GM12872 (cell line): ENCODE measurements at regions not wholly inside any gene's neighbourhood (a gene's known extent, or its start where the extent isn't known, plus 50 kb on each side); places are given as distances from the start of the nearest gene placed in this dataset.

ENCODE experiments used
- TF ChIP-seq, protein P1 (sequence below): IDR thresholded peaks from 3 replicates; pipeline ENCODE4 v1.5.1; 2011; ENCODE audit warnings: low read depth, mild to moderate bottlenecking, low read length, moderate library complexity; ENCODE audit not compliant: insufficient read depth

DNA sequence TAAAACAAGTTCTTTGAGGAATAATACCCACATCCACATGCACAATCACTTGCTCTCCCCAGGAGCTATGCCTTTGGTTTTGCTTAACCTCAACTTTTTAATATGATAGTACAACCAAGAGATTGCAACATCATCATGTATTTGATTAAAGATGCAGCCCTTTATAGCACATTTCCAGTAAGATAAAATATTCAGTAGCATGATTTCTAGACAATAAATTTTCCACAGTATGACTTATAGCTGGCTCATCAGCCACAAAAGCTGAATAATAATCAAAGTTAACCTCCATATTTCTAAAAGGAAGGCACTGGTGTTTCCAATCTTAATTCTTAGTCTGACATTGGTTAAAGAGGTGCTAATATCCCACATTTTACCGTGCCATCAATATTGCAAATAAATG lies 622.5 kb downstream of the TBL1XR1 start:
- TF ChIP-seq, protein P1, sequence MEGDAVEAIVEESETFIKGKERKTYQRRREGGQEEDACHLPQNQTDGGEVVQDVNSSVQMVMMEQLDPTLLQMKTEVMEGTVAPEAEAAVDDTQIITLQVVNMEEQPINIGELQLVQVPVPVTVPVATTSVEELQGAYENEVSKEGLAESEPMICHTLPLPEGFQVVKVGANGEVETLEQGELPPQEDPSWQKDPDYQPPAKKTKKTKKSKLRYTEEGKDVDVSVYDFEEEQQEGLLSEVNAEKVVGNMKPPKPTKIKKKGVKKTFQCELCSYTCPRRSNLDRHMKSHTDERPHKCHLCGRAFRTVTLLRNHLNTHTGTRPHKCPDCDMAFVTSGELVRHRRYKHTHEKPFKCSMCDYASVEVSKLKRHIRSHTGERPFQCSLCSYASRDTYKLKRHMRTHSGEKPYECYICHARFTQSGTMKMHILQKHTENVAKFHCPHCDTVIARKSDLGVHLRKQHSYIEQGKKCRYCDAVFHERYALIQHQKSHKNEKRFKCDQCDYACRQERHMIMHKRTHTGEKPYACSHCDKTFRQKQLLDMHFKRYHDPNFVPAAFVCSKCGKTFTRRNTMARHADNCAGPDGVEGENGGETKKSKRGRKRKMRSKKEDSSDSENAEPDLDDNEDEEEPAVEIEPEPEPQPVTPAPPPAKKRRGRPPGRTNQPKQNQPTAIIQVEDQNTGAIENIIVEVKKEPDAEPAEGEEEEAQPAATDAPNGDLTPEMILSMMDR: no peak

DNA sequence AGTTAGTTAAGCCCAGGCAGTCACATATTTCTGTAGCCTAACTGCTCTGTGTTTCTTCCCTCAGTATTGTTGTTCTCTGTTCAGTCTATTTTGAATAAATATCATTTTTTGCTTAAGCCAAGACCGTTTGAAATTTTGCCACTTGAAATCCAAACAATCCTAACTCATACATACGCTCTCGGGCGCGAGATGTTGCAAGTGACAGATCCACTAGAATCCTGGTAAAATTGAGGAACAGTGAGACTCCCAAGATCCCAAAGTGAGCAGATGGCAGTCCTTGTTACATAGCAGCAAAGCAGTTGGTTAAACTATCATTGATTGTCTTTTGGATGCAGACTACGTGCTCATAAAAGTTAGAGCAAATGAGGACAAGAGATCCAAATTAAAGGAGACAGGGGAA lies 625.4 kb downstream of the TBL1XR1 start:
- TF ChIP-seq, protein P1: no peak

DNA sequence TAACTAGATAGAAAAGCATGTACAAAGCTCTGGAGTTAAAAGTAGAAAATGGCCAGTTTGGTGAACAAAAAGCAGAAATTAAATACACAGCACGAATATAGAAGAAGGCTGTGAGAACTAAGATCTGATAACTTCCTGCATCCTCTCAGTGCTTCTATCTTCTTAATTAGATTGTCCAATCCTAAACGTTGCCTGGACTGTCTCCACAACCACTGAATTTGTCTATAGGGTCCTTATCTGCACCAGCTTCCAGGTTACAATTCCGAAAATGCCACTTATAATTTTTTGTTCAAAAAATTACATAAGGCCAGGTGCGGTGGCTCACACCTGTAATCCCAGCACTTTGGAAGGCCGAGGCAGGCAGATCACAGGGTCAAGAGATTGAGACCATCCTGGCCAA lies 626.3 kb downstream of the TBL1XR1 start:
- TF ChIP-seq, protein P1: no peak

DNA sequence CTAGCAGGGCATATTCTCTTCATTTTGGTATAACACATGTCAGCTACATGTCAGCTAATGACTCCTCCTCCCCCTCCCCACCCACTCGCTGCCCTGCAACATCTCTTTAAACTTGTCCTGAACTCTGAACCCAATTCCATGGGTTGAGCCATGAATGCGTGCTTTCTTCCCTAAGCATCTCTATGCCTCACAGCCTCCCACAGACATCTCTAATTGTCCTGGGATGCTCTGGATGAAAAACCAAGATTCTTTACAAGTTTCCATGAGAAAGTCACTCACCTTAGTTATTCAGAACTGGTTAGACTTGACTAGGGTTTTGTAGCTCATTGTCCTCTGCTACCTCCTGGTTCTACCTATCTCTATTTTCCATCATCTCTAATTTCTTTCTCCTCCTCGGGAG lies 629.1 kb downstream of the TBL1XR1 start:
- TF ChIP-seq, protein P1: no peak

DNA sequence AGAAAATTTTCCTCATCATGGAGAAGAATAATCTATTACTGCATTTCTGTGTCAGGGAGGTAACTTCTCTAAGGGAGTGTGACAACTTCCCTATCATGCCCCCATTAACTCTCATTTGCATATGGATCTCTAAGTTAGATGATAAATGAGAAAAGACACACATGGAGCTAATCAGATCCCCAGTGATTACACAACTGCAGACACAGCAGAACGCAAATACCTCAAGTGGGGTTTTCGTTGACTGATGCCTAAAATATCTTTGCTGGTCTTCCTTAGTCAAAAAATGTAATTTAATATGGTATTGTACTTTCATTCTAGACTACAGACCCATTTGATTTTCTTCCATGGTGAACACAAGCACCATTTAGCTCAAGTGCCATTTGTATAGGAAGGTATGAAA lies 630.5 kb downstream of the TBL1XR1 start:
- TF ChIP-seq, protein P1: no peak

DNA sequence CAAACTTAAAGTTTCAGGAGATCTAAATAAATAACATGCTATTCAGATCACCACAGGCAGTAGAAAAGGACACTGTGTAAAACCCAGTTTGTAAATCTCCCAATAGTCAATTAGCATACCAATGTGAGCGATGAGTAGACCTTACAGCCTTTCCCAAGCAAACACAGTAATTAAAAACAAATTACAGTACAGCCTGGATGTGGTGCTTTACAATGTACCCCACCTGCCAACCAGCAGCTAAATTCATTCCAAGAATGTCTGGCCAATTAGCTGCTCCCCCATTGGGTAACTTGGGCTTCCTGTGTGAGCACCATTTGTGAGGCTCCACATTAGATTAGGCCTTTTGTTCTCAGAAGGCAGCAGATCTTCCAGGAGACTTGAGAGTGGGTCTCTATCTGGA lies 635.0 kb downstream of the TBL1XR1 start:
- TF ChIP-seq, protein P1: no peak

DNA sequence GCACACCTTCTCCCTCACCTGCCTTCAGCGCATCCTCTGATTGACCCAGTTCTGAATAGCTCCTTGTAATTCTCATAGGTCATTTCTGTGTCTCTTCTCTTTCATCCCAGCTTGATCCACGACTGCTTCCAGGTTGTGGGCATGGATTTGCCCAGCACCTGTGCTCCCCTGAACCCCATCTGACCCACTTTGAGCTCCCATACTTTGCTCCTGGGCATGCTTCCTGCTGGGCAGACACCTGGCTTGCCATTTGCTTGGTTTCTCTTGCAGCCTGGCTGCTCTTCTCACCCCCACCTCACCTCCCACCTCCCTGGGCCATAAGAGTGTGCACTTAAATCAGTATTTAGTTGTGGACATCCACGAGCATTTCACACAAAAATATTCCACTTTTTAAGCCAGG lies 635.5 kb downstream of the TBL1XR1 start:
- TF ChIP-seq, protein P1: no peak

DNA sequence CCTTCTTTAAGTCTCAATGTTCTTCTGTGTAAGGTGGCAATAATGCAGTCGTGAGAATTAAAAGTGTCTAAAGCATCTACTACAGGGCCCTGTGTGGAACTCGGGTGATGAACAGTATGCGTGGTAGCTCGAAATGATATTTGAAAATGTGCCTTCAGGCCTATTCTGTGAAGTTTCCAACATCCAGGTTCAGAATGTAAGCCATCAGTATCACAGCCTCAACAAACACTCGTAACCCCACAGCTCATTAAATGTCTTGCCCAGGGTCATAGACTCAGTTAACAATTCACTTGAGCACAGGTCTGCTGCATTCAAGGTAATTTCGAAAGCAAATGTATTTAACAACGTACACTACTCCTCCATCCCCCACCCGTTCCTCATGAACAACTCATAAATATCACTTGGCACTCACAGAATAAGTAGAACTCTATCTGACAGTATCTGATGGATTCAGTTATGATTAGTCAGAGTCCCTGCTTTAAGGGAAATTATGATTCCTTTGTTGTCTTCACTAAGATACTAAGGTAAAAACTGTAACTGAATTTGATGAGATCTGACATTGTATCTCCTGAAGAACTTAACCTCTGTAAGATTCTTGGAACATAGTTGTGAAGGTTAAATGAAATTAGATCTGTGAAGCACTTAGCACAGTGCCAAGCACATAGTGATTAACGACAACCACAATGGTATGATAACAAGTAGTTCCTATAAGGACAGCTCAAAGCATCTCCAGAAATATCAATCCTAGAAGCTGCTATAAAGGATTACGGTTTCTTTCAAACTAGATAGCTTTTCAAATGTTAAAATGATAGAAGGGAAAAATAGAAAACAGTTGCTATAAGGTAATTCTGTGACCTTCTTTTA lies 642.3 kb downstream of the TBL1XR1 start:
- TF ChIP-seq, protein P1: no peak
